Endometrium (tissue), 2 donors: ENCODE measurements at regions not wholly inside any gene's neighbourhood (a gene's known extent, or its start where the extent isn't known, plus 50 kb on each side); places are given as distances from the start of the nearest gene placed in this dataset.
"Not testable (repeated sequence)": the region's sequence is repeated elsewhere in the genome, so short reads cannot be mapped to it uniquely, and the experiment has no call there.

Source experiments
- FAIRE-seq: peaks from 2 replicates; lab custom pipeline; 2012; peaks lifted over from hg19 to GRCh38; lab: Jason Lieb, UNC
- donor health status: control.
- donor health status: control.

GRCh38 chr12:88889326-88890110, 309.2 kb upstream of the KITLG start:
- FAIRE-seq: no peak

- no peak for FAIRE-seq
Observed at GRCh38 chr12:88884600-88884999, 304.3 kb upstream of the KITLG start.

GRCh38 chr12:88882662-88883061, 302.4 kb upstream of the KITLG start:
- FAIRE-seq: no peak

- no peak for FAIRE-seq
Observed at GRCh38 chr12:88880051-88880450, 299.8 kb upstream of the KITLG start.

GRCh38 chr12:88878295-88878694, 298.0 kb upstream of the KITLG start:
- no peak for FAIRE-seq

- FAIRE-seq: no peak
Observed at GRCh38 chr12:88876857-88877256, 296.6 kb upstream of the KITLG start.

- FAIRE-seq: no peak
Observed at GRCh38 chr12:88870000-88870737, 289.9 kb upstream of the KITLG start.

- no peak for FAIRE-seq
Observed at GRCh38 chr12:88868050-88868449, 287.8 kb upstream of the KITLG start.

GRCh38 chr12:88867510-88867909, 287.2 kb upstream of the KITLG start:
- FAIRE-seq: no peak

GRCh38 chr12:88866881-88867280, 286.6 kb upstream of the KITLG start:
- FAIRE-seq: no peak

GRCh38 chr12:88865537-88865936, 285.3 kb upstream of the KITLG start:
- no peak for FAIRE-seq

GRCh38 chr12:88860851-88861250, 280.6 kb upstream of the KITLG start:
- FAIRE-seq: no peak

- no peak for FAIRE-seq
Observed at GRCh38 chr12:88856201-88856600, 275.9 kb upstream of the KITLG start.

GRCh38 chr12:88855301-88855700, 275.0 kb upstream of the KITLG start:
- no peak for FAIRE-seq

- no peak for FAIRE-seq
Observed at GRCh38 chr12:88854260-88854659, 274.0 kb upstream of the KITLG start.

- FAIRE-seq: not testable (repeated sequence)
Observed at GRCh38 chr12:88847246-88847645, 267.0 kb upstream of the KITLG start.

- no peak for FAIRE-seq
Observed at GRCh38 chr12:88844426-88844825, 264.2 kb upstream of the KITLG start.

GRCh38 chr12:88842314-88842713, 262.0 kb upstream of the KITLG start:
- FAIRE-seq: no peak

- FAIRE-seq: no peak
Observed at GRCh38 chr12:88839486-88839885, 259.2 kb upstream of the KITLG start.

GRCh38 chr12:88836156-88836555, 255.9 kb upstream of the KITLG start:
- FAIRE-seq: no peak

GRCh38 chr12:88834226-88834625, 254.0 kb upstream of the KITLG start:
- FAIRE-seq: no peak

GRCh38 chr12:88833641-88834116, 253.4 kb upstream of the KITLG start:
- no peak for FAIRE-seq

GRCh38 chr12:88828537-88828936, 248.3 kb upstream of the KITLG start:
- FAIRE-seq: not testable (repeated sequence)
